Mesenchymal stem cell (in vitro differentiated cells and primary cell): ENCODE measurements at regions not wholly inside any gene's neighbourhood (a gene's known extent, or its start where the extent isn't known, plus 50 kb on each side); places are given as distances from the start of the nearest gene placed in this dataset.
"Not testable (repeated sequence)": the region's sequence is repeated elsewhere in the genome, so short reads cannot be mapped to it uniquely, and the experiment has no call there.

Experiments used
- DNase-seq: peaks from one replicate; pipeline ENCODE4 v3.0.0-alpha.2; 2013
- H2AFZ ChIP-seq: one replicate; pipeline ENCODE4 v1.6.1; 2013; ENCODE audit warnings: low read depth, mild to moderate bottlenecking, control low read depth, inconsistent platforms, low read length, moderate library complexity
- H2AK5ac ChIP-seq: 2 replicates; pipeline ENCODE4 v1.6.1; 2013; ENCODE audit warnings: low read length, moderate library complexity, mild to moderate bottlenecking, inconsistent platforms; ENCODE audit not compliant: severe bottlenecking
- H2BK120ac ChIP-seq: one replicate; pipeline ENCODE4 v1.6.1; 2013; ENCODE audit warnings: low read depth, mild to moderate bottlenecking, inconsistent platforms, low read length, moderate library complexity
- H2BK12ac ChIP-seq, 2 experiments: one replicate each; pipeline ENCODE4 v1.6.1; 2013; ENCODE audit warnings: inconsistent platforms in 2 of 2, low read length in 2 of 2, mild to moderate bottlenecking in 2 of 2, moderate library complexity in 2 of 2, control low read depth in 1 of 2
- H2BK15ac ChIP-seq: one replicate; pipeline ENCODE4 v1.6.1; 2013; ENCODE audit warnings: mild to moderate bottlenecking, low read depth, inconsistent platforms; ENCODE audit not compliant: poor library complexity, severe bottlenecking
- H2BK5ac ChIP-seq: 2 replicates; pipeline ENCODE4 v1.6.1; 2013; ENCODE audit warnings: low read depth, mild to moderate bottlenecking, low read length, control low read depth, inconsistent platforms; ENCODE audit not compliant: poor library complexity, severe bottlenecking
- H3K14ac ChIP-seq, 2 experiments: one replicate each; pipeline ENCODE4 v1.6.1; 2013; ENCODE audit warnings: inconsistent platforms in 2 of 2, low read length in 2 of 2, control low read depth in 1 of 2, mild to moderate bottlenecking in 1 of 2, moderate library complexity in 1 of 2
- H3K18ac ChIP-seq, 2 experiments: one replicate each; pipeline ENCODE4 v1.6.1; 2013; ENCODE audit warnings: inconsistent platforms in 2 of 2, low read length in 2 of 2, control low read depth in 1 of 2, low read depth in 1 of 2, mild to moderate bottlenecking in 1 of 2
- H3K23ac ChIP-seq, 2 experiments: one replicate each; pipeline ENCODE4 v1.6.1; 2013; ENCODE audit warnings: inconsistent platforms in 2 of 2, low read length in 2 of 2, mild to moderate bottlenecking in 2 of 2, moderate library complexity in 2 of 2, control low read depth in 1 of 2
- H3K27ac ChIP-seq: 2 replicates; pipeline ENCODE4 v1.5.1; 2013; ENCODE audit warnings: mild to moderate bottlenecking, moderate library complexity, low read length, control low read depth, inconsistent platforms; ENCODE audit not compliant: poor library complexity, severe bottlenecking
- H3K27me3 ChIP-seq, 2 experiments: 2 replicates each; pipeline versions ENCODE4 v1.6.1 to v1.7.0; 2013; ENCODE audit warnings: low read length in 2 of 2, mild to moderate bottlenecking in 2 of 2, moderate library complexity in 2 of 2, control low read depth in 1 of 2, inconsistent platforms in 1 of 2; ENCODE audit not compliant: control insufficient read depth in 1 of 2, insufficient read depth in 1 of 2
- H3K36me3 ChIP-seq, 2 experiments: 2 replicates each; pipeline versions ENCODE4 v1.6.1 to v1.7.0; 2013; ENCODE audit warnings: low read length in 2 of 2, control low read depth in 1 of 2, inconsistent platforms in 1 of 2, low read depth in 1 of 2, mild to moderate bottlenecking in 1 of 2; ENCODE audit not compliant: insufficient read depth in 2 of 2, control insufficient read depth in 1 of 2
- H3K4ac ChIP-seq, 2 experiments: one replicate each; pipeline ENCODE4 v1.6.1; 2013; ENCODE audit warnings: inconsistent platforms in 2 of 2, low read length in 2 of 2, mild to moderate bottlenecking in 2 of 2, moderate library complexity in 2 of 2, control low read depth in 1 of 2, low read depth in 1 of 2
- H3K4me1 ChIP-seq: 2 replicates; pipeline ENCODE4 v1.6.1; 2013; ENCODE audit warnings: low read depth, low read length, control low read depth; ENCODE audit not compliant: control insufficient read depth, insufficient read depth
- H3K4me2 ChIP-seq: 2 replicates; pipeline ENCODE4 v1.6.1; 2013; ENCODE audit warnings: low read length, mild to moderate bottlenecking, inconsistent platforms; ENCODE audit not compliant: poor library complexity, severe bottlenecking
- H3K4me3 ChIP-seq, 2 experiments: 2 replicates each; pipeline versions ENCODE4 v1.5.1 to v1.7.0; 2013; ENCODE audit warnings: low read length in 2 of 2, mild to moderate bottlenecking in 2 of 2, control low read depth in 1 of 2, low read depth in 1 of 2; ENCODE audit not compliant: insufficient read depth in 1 of 2
- H3K79me1 ChIP-seq: replicated peaks from 2 replicates; pipeline ENCODE4 v1.6.1; 2013; ENCODE audit warnings: mild to moderate bottlenecking, control low read depth, low read length, inconsistent platforms; ENCODE audit not compliant: poor library complexity, severe bottlenecking
- H3K9ac ChIP-seq: 2 replicates; pipeline ENCODE4 v1.7.0; 2013; ENCODE audit warnings: mild to moderate bottlenecking, low read length, moderate library complexity
- H3K9me3 ChIP-seq: 2 replicates; pipeline ENCODE4 v1.7.0; 2013; ENCODE audit warnings: mild to moderate bottlenecking, low read length; ENCODE audit not compliant: control insufficient read depth
- H4K8ac ChIP-seq: one replicate; pipeline ENCODE4 v1.6.1; 2013; ENCODE audit warnings: inconsistent platforms, mild to moderate bottlenecking, low read length, moderate library complexity
- H4K91ac ChIP-seq: one replicate; pipeline ENCODE4 v1.6.1; 2013; ENCODE audit warnings: mild to moderate bottlenecking, low read length, inconsistent platforms
- WGBS: methylation state at CpG from one replicate; pipeline ENCODE4 v1.1.7; 2013; ENCODE audit warnings: mixed read lengths; 5-methylcytosine and 5-hydroxymethylcytosine counted together

DNA sequence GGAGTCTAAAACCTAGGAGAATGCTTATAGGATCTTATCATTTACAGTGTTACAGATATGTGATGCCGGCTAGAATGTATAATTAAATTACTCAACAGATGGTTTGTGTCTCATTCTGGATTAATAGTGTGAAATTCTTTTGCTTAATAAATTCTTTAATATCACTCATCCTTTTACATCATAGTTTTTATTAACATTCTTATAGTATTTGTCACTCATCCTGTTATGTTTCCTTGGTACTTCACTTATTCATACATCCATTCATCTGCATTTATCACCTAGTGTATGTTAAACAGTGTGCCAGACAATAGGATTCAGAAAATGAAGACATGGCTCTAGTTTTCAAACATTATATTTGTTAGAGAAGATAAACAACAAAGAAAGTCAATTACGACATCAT, 468.7 kb downstream of the FRK start:
- DNase-seq = no peak
- Histone ChIP-seq H4K8ac (no peak overlapping the region), H3K9me3 (no peaks in the 10 kb centered on the region), H3K4me2 (no peak overlapping the region), H2BK12ac (no peak overlapping the region), H2BK120ac (no peak overlapping the region), H4K91ac (no peak overlapping the region), H2AFZ (no peak overlapping the region), H3K27ac (no peak overlapping the region), H3K9ac (no peak overlapping the region), H3K36me3 (no peaks in the 10 kb centered on the region), H3K27me3 (no peaks in the 10 kb centered on the region), H3K23ac (no peak overlapping the region), H3K4ac (no peak overlapping the region), H2BK15ac (no peak overlapping the region), H3K18ac (no peak overlapping the region), H3K79me1 (no peaks in the 10 kb centered on the region), H2AK5ac (no peak overlapping the region), H3K4me1 (no peaks in the 10 kb centered on the region), H2BK5ac (no peak overlapping the region), H3K14ac (no peak overlapping the region), H3K4me3 (no peak overlapping the region)
- WGBS = 100% methylated on average over 1 of the region's 2 CpGs

DNA sequence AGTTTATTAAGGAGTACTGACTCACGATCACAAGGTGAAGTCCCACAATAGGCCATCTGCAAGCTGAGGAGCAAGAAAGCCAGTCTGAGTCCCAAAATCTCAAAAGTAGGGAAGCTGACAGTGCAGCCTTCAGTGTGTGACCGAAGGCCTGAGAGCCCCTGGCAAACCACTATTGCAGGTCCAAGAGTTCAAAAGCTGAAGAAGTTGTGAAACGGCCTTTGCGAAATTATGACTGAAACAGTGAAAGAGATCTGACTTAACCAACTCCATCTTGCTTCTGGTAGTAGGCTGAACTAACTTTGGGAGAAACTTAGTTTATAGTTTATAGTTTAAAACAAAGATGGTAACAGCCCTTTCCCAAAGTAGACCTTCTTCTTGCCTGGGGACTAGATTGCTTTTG, 471.6 kb downstream of the FRK start:
- not testable (repeated sequence) for H3K79me1 ChIP-seq, H3K27ac ChIP-seq, H4K91ac ChIP-seq, H3K14ac ChIP-seq, H2AK5ac ChIP-seq, H3K18ac ChIP-seq, H2BK5ac ChIP-seq, H4K8ac ChIP-seq, H3K4ac ChIP-seq, H3K4me1 ChIP-seq, H3K23ac ChIP-seq, H2BK12ac ChIP-seq, H3K9me3 ChIP-seq, H3K36me3 ChIP-seq, H2BK15ac ChIP-seq, DNase-seq, H3K27me3 ChIP-seq, H3K4me3 ChIP-seq, H2BK120ac ChIP-seq, H3K4me2 ChIP-seq, H3K9ac ChIP-seq, H2AFZ ChIP-seq
- WGBS = 85% methylated on average over 4 of the region's 4 CpGs

DNA sequence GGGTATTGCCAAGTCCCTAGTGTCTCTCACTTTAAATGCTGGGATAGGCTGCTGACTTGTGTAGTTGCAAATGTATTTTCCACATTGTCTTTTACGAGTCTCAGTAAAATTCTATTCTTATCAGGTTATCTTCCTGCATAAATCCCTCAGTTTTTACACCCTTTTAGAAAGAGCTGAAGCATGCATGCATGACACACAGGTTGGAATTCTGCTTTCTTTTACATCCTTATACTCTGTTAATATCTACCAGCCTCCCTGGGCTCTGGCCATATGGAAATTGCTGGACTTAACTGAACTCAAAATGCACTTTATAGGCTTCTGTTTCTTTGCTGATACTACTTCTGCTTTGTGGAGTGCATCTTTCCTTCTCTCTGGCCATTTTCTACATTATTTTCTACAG, 477.4 kb downstream of the FRK start:
- Histone ChIP-seq H3K18ac (no peak overlapping the region), H2BK120ac (no peak overlapping the region), H3K27ac (no peak overlapping the region), H3K79me1 (no peaks in the 10 kb centered on the region), H3K4me2 (no peak overlapping the region), H2BK15ac (no peak overlapping the region), H4K8ac (no peak overlapping the region), H3K4me3 (no peak overlapping the region), H2AFZ (no peak overlapping the region), H3K9me3 (no peaks in the 10 kb centered on the region), H3K4me1 (no peaks in the 10 kb centered on the region), H3K14ac (no peak overlapping the region), H2AK5ac (no peak overlapping the region), H3K4ac (no peak overlapping the region), H3K9ac (no peak overlapping the region), H3K27me3 (no peaks in the 10 kb centered on the region), H4K91ac (no peak overlapping the region), H3K23ac (no peak overlapping the region), H2BK12ac (no peak overlapping the region), H3K36me3 (no peaks in the 10 kb centered on the region), H2BK5ac (no peak overlapping the region)
- 50% methylated on average over 1 of the region's 1 CpG for WGBS
- DNase-seq = no peak

DNA sequence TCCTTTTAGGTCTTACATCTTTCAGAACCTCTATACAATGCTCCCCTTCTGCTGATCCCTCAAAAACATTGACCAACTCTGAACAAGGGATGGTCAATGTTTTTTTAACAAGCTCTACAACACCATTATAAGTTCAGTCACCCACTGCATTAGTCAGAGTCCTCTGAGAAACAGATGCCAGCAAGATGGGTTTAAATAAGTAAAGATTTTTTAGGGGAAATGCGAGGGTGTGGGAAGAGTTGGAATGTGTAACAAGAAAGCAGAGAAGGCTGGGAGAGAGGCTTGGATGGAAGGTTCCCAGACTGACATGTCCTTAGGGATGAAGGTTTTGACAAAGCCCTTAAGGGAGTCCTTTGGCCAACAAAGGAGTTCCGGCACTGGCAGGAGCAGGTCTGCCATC, 478.3 kb downstream of the FRK start:
- Histone ChIP-seq H4K8ac (no peak overlapping the region), H2AK5ac (no peak overlapping the region), H3K4me3 (no peak overlapping the region), H3K14ac (no peak overlapping the region), H2BK12ac (no peak overlapping the region), H2AFZ (no peak overlapping the region), H2BK120ac (no peak overlapping the region), H4K91ac (no peak overlapping the region), H2BK15ac (no peak overlapping the region), H3K4me1 (no peaks in the 10 kb centered on the region), H3K9me3 (no peaks in the 10 kb centered on the region), H3K9ac (no peak overlapping the region), H3K18ac (no peak overlapping the region), H3K27me3 (no peaks in the 10 kb centered on the region), H3K27ac (no peak overlapping the region), H2BK5ac (no peak overlapping the region), H3K4me2 (no peak overlapping the region), H3K79me1 (no peaks in the 10 kb centered on the region), H3K23ac (no peak overlapping the region), H3K36me3 (no peaks in the 10 kb centered on the region), H3K4ac (no peak overlapping the region)
- 89% methylated on average over 2 of the region's 2 CpGs for WGBS
- no peak for DNase-seq
